OCI-LY3 (cell line): ENCODE measurements at regions not wholly inside any gene's neighbourhood (a gene's known extent, or its start where the extent isn't known, plus 50 kb on each side); places are given as distances from the start of the nearest gene placed in this dataset.

Source experiments
- H2AFZ ChIP-seq: fragments of 200-600, 300-600 bp; shearing (Covaris generic); 2 replicates; pipeline ENCODE4 v1.6.0; 2014; ENCODE audit warnings: antibody characterized with exemption, low read depth, low read length
- H3K27ac ChIP-seq: fragments of 200-600, 300-600 bp; sonication (generic); 2 replicates; pipeline ENCODE4 v1.5.1; 2014; ENCODE audit warnings: mild to moderate bottlenecking, low read length, moderate library complexity, mixed read lengths
- H3K27me3 ChIP-seq: fragments of 200-600, 300-600 bp; sonication (generic); 2 replicates; pipeline ENCODE4 v1.6.1; 2014; ENCODE audit warnings: low read depth, low read length, mixed read lengths
- H3K36me3 ChIP-seq: fragments of 200-600, 300-600 bp; sonication (generic); replicated peaks from 2 replicates; pipeline ENCODE3; 2014; ENCODE audit warnings: low read depth, low read length, mixed read lengths
- H3K4me1 ChIP-seq: fragments of 300-600, 200-600 bp; sonication (generic); 2 replicates; pipeline ENCODE4 v1.6.1; 2014; ENCODE audit warnings: low read length, mixed read lengths
- H3K4me2 ChIP-seq: fragments of 200-600, 300-600 bp; sonication (generic); 2 replicates; pipeline ENCODE4 v1.6.1; 2014; ENCODE audit warnings: low read length, mixed read lengths
- H3K4me3 ChIP-seq: fragments of 300-600, 200-600 bp; sonication (generic); 2 replicates; pipeline ENCODE4 v1.5.1; 2014; ENCODE audit warnings: antibody characterized with exemption, mild to moderate bottlenecking, low read length, moderate library complexity
- H3K79me2 ChIP-seq: fragments of 300-600, 200-600 bp; shearing (Covaris generic); 2 replicates; pipeline ENCODE4 v1.6.1; 2014; ENCODE audit warnings: mild to moderate bottlenecking, low read length, mixed read lengths
- H3K9ac ChIP-seq: fragments of 300-600, 200-600 bp; shearing (Covaris generic); 2 replicates; pipeline ENCODE4 v1.6.0; 2014; ENCODE audit warnings: mild to moderate bottlenecking, low read length, moderate library complexity
- H3K9me3 ChIP-seq: fragments of 200-600, 300-600 bp; shearing (Covaris generic); 2 replicates; pipeline ENCODE4 v1.6.1; 2014; ENCODE audit warnings: low read length, mixed read lengths; ENCODE audit not compliant: insufficient read depth
- H4K20me1 ChIP-seq: fragments of 200-600, 300-600 bp; sonication (generic); 2 replicates; pipeline ENCODE4 v1.6.1; 2016; ENCODE audit warnings: low read length, mixed read lengths; ENCODE audit not compliant: insufficient read depth
- EZH2phosphoT487 ChIP-seq: fragments of 200-600 bp; shearing (Covaris generic); IDR thresholded peaks from 2 replicates; pipeline ENCODE4 v1.6.1; 2018; ENCODE audit warnings: antibody characterized with exemption, mixed run types, low read depth
- TF ChIP-seq, protein P1 (sequence below): fragments of 200-600, 300-600 bp; sonication (generic); IDR thresholded peaks from 2 replicates; pipeline ENCODE4 v1.5.1; 2014; ENCODE audit warnings: antibody characterized with exemption, low read length, low read depth

DNA sequence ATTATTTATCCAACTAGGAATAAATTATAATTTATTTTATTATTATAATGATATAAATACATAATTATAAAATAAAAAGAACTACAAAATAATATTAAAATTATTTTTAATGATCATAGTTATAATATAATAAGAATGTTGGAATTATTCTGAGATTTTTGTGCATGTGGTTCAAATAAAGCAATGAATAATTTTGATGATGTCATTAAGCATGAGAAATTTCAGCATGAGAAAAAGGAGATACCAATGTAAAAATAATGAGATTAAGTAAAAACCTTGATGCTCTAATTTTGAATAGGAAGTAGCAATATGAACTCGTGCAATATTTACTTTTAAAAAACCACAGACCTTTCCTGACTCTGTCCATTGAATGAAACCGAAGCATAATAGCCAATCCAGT, 181.8 kb upstream of the MTNR1B start:
- no peaks in the 10 kb centered on the region for H3K36me3 ChIP-seq
- no peaks in the 10 kb centered on the region for H3K9me3 ChIP-seq
- TF ChIP-seq, protein P1, sequence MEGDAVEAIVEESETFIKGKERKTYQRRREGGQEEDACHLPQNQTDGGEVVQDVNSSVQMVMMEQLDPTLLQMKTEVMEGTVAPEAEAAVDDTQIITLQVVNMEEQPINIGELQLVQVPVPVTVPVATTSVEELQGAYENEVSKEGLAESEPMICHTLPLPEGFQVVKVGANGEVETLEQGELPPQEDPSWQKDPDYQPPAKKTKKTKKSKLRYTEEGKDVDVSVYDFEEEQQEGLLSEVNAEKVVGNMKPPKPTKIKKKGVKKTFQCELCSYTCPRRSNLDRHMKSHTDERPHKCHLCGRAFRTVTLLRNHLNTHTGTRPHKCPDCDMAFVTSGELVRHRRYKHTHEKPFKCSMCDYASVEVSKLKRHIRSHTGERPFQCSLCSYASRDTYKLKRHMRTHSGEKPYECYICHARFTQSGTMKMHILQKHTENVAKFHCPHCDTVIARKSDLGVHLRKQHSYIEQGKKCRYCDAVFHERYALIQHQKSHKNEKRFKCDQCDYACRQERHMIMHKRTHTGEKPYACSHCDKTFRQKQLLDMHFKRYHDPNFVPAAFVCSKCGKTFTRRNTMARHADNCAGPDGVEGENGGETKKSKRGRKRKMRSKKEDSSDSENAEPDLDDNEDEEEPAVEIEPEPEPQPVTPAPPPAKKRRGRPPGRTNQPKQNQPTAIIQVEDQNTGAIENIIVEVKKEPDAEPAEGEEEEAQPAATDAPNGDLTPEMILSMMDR: no peak
- TF ChIP-seq EZH2phosphoT487: no peak
- no peak overlapping the region for H3K4me2 ChIP-seq
- no peak overlapping the region for H3K27ac ChIP-seq
- H4K20me1 ChIP-seq: no peaks in the 10 kb centered on the region
- no peaks in the 10 kb centered on the region for H3K4me1 ChIP-seq
- H3K4me3 ChIP-seq: no peak overlapping the region
- H3K27me3 ChIP-seq: peaks cover 8% of the 10 kb centered on the region
- H3K79me2 ChIP-seq: no peaks in the 10 kb centered on the region
- no peak overlapping the region for H3K9ac ChIP-seq
- H2AFZ ChIP-seq: no peak overlapping the region

DNA sequence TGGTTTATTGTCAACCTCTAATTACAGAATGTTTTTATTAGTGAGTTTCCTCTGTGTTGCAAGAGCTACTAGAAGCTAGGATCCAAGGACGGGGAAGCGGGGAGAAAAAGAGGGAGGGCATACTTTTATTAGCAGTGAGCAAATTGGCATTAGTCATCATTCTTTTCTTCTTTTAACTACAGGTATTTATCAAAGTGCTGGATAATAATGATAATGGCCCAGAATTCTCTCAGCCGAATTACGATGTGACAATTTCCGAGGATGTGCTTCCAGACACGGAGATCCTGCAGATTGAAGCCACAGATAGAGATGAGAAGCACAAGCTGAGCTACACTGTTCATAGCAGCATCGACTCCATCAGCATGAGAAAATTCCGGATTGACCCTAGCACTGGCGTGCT, 179.7 kb upstream of the MTNR1B start:
- Histone ChIP-seq H3K4me3 (no peak overlapping the region), H3K36me3 (no peaks in the 10 kb centered on the region), H3K4me1 (no peaks in the 10 kb centered on the region), H2AFZ (no peak overlapping the region), H3K27me3 (peaks cover 3% of the 10 kb centered on the region), H3K27ac (no peak overlapping the region), H3K9ac (no peak overlapping the region), H3K79me2 (no peaks in the 10 kb centered on the region), H3K4me2 (no peak overlapping the region), H4K20me1 (no peaks in the 10 kb centered on the region), H3K9me3 (no peaks in the 10 kb centered on the region)
- TF ChIP-seq, protein P1: no peak
- no peak for TF ChIP-seq EZH2phosphoT487

DNA sequence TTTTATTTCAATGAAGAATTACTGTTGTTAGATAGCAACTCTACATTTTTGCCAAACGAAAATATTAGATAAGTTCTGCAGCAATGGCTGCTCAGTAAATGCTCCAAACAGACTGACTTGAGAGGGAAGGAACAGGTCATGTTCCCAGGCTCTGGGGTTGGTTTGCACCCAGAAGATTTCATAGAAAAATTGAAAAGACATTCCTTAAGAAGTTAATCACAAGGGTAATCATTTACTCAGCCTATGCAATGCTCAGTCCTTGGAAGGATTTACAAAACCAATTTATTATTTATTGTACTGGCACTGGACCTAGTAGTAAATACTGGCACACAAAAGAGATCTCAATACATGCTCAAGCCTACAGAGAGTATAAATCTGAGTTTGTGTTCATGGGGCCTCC, 179.1 kb upstream of the MTNR1B start:
- no peaks in the 10 kb centered on the region for H3K9me3 ChIP-seq
- no peak overlapping the region for H2AFZ ChIP-seq
- no peak overlapping the region for H3K9ac ChIP-seq
- H4K20me1 ChIP-seq: no peaks in the 10 kb centered on the region
- TF ChIP-seq, protein P1: no peak
- no peak for TF ChIP-seq EZH2phosphoT487
- no peak overlapping the region for H3K4me2 ChIP-seq
- H3K27me3 ChIP-seq: no peaks in the 10 kb centered on the region
- H3K4me1 ChIP-seq: no peaks in the 10 kb centered on the region
- H3K36me3 ChIP-seq: no peaks in the 10 kb centered on the region
- no peaks in the 10 kb centered on the region for H3K79me2 ChIP-seq
- no peak overlapping the region for H3K4me3 ChIP-seq
- H3K27ac ChIP-seq: no peak overlapping the region

DNA sequence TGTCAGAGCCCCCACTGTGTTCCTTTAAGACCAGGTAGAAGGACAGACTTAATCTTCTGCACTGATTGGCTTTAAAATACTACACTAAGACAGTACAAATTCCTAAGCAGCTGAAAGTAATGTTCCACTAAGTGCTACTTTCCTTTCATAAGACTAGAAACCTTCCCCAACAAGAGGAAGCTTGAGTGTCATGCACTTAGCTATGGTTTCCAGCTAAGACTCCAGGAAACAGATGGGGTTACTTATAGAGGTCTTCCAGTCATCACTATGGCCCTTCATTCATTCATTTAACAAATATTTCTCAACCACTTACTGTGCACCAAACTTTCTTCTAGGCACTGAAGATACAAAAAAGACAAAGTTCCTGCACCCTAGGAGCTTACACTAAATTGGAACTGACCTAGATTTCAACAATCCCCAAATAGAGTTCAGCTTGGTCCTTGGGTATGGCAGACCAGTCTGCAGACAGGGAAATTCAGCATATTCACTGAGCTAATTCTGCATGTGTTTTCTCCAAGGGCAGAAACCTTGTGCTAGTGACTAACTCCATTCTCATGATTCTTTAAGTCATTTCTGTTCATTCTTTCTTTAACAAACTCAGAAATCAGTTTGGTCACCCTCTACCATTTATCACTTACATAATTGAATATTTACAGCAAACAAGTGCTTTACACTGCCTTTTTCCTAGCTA, 178.4 kb upstream of the MTNR1B start:
- no peak overlapping the region for H3K4me2 ChIP-seq
- no peak overlapping the region for H3K27ac ChIP-seq
- H3K4me3 ChIP-seq: no peak overlapping the region
- no peaks in the 10 kb centered on the region for H3K9me3 ChIP-seq
- no peaks in the 10 kb centered on the region for H3K36me3 ChIP-seq
- no peaks in the 10 kb centered on the region for H4K20me1 ChIP-seq
- no peak overlapping the region for H2AFZ ChIP-seq
- no peak overlapping the region for H3K9ac ChIP-seq
- H3K4me1 ChIP-seq: no peaks in the 10 kb centered on the region
- H3K27me3 ChIP-seq: no peaks in the 10 kb centered on the region
- TF ChIP-seq, protein P1: no peak
- no peak for TF ChIP-seq EZH2phosphoT487
- H3K79me2 ChIP-seq: no peaks in the 10 kb centered on the region
